GM23338 (cell line): ENCODE measurements at regions not wholly inside any gene's neighbourhood (a gene's known extent, or its start where the extent isn't known, plus 50 kb on each side); places are given as distances from the start of the nearest gene placed in this dataset.

Experiments
- ATAC-seq: fragments of 200-7000 bp; cut with Tn5 transposase; 3 replicates; pipeline ENCODE4 v1.9.1; 2020
- DNase-seq: peaks from one replicate; pipeline ENCODE4 v3.0.0-alpha.2; 2015; ENCODE audit warnings: low spot score
- H2AFZ ChIP-seq: fragments of 200-600 bp; sonication (generic); 2 replicates; pipeline ENCODE4 v1.8.0; 2016; ENCODE audit warnings: antibody characterized with exemption, mild to moderate bottlenecking, moderate library complexity
- H3F3A ChIP-seq: fragments of 200-600 bp; sonication (generic); replicated peaks from 2 replicates; pipeline ENCODE4 v1.8.0; 2017; ENCODE audit warnings: antibody characterized with exemption, mixed run types, low read depth
- H3K27ac ChIP-seq: fragments of 200-600 bp; sonication (generic); 2 replicates; pipeline ENCODE4 v1.6.1; 2016; ENCODE audit warnings: low read depth
- H3K27me3 ChIP-seq: fragments of 200-600 bp; sonication (generic); 2 replicates; pipeline ENCODE4 v1.8.0; 2016; ENCODE audit warnings: mild to moderate bottlenecking, mixed run types, moderate library complexity; ENCODE audit not compliant: insufficient read depth
- H3K36me3 ChIP-seq: fragments of 200-600 bp; sonication (generic); 2 replicates; pipeline ENCODE4 v1.8.0; 2016; ENCODE audit warnings: mild to moderate bottlenecking; ENCODE audit not compliant: insufficient read depth
- H3K4me1 ChIP-seq: fragments of 200-600 bp; sonication (generic); 2 replicates; pipeline ENCODE4 v1.8.0; 2016; ENCODE audit warnings: mild to moderate bottlenecking, moderate library complexity; ENCODE audit not compliant: insufficient read depth
- H3K4me2 ChIP-seq: fragments of 200-600 bp; sonication (generic); 2 replicates; pipeline ENCODE4 v1.7.1; 2017; ENCODE audit warnings: mixed run types
- H3K4me3 ChIP-seq: fragments of 200-600 bp; sonication (generic); 2 replicates; pipeline ENCODE4 v1.6.1; 2016; ENCODE audit warnings: mixed run types
- H3K79me2 ChIP-seq: fragments of 200-600 bp; sonication (generic); replicated peaks from 2 replicates; pipeline ENCODE4 v1.8.0; 2017; ENCODE audit warnings: mild to moderate bottlenecking; ENCODE audit not compliant: insufficient read depth
- H3K9me2 ChIP-seq: fragments of 200-600 bp; sonication (generic); 2 replicates; pipeline ENCODE4 v1.8.0; 2017; ENCODE audit not compliant: insufficient read depth
- H4K20me1 ChIP-seq: fragments of 200-600 bp; sonication (generic); replicated peaks from 2 replicates; pipeline ENCODE4 v1.8.0; 2017; ENCODE audit warnings: mild to moderate bottlenecking; ENCODE audit not compliant: insufficient read depth
- H3K27ac Mint-ChIP-seq: 2 replicates; pipeline ENCODE4 v1.8.0; 2020; ENCODE audit warnings: inconsistent platforms, mild to moderate bottlenecking, moderate library complexity, mixed read lengths
- H3K27me3 Mint-ChIP-seq: 3 replicates; pipeline ENCODE4 v1.8.0; 2022; ENCODE audit warnings: low read depth, mild to moderate bottlenecking, moderate library complexity, mixed read lengths, inconsistent platforms; ENCODE audit not compliant: insufficient read depth, poor library complexity
- H3K36me3 Mint-ChIP-seq: 3 replicates; pipeline ENCODE4 v1.8.0; 2021; ENCODE audit warnings: low read depth, mild to moderate bottlenecking, inconsistent platforms, moderate library complexity, mixed read lengths
- H3K4me1 Mint-ChIP-seq: 3 replicates; pipeline ENCODE4 v1.8.0; 2020; ENCODE audit warnings: mild to moderate bottlenecking, inconsistent platforms, mixed read lengths
- H3K4me3 Mint-ChIP-seq: 3 replicates; pipeline ENCODE4 v1.8.0; 2021; ENCODE audit warnings: moderate library complexity, mild to moderate bottlenecking, inconsistent platforms, mixed read lengths
- H3K9me3 Mint-ChIP-seq: 3 replicates; pipeline ENCODE4 v1.8.0; 2020; ENCODE audit warnings: moderate library complexity, mild to moderate bottlenecking, inconsistent platforms, mixed read lengths
- CREB1 ChIP-seq: fragments of 250-450 bp; sonication (Bioruptor Pico); IDR thresholded peaks from 2 replicates; pipeline ENCODE4 v1.5.0; 2020; ENCODE audit warnings: low read depth, mild to moderate bottlenecking, moderate library complexity
- EZH2 ChIP-seq: fragments of 200-600 bp; sonication (generic); IDR thresholded peaks from one replicate; pipeline ENCODE4 v1.8.0; 2017; ENCODE audit warnings: antibody characterized with exemption, mild to moderate bottlenecking, low read depth; ENCODE audit not compliant: unreplicated experiment
- EZH2phosphoT487 ChIP-seq: fragments of 200-600 bp; sonication (generic); IDR thresholded peaks from one replicate; pipeline ENCODE4 v1.8.1; 2018; ENCODE audit warnings: antibody characterized with exemption; ENCODE audit not compliant: unreplicated experiment
- JUNB ChIP-seq: IDR thresholded peaks from one replicate; pipeline ENCODE4 v1.6.1; 2016; ENCODE audit warnings: antibody characterized with exemption; ENCODE audit not compliant: unreplicated experiment
- NANOG ChIP-seq: IDR thresholded peaks from 2 replicates; pipeline ENCODE4 v1.6.1; 2016; ENCODE audit warnings: antibody characterized with exemption, borderline replicate concordance
- POLR2AphosphoS5 ChIP-seq: IDR thresholded peaks from 2 replicates; pipeline ENCODE4 v1.6.1; 2016; ENCODE audit warnings: antibody characterized with exemption, low read depth
- STAT1 ChIP-seq: IDR thresholded peaks from one replicate; pipeline ENCODE4 v1.6.1; 2016; ENCODE audit warnings: antibody characterized with exemption; ENCODE audit not compliant: unreplicated experiment
- ZNF114 ChIP-seq: fragments of 250-450 bp; sonication (Bioruptor Pico); IDR thresholded peaks from 2 replicates; pipeline ENCODE4 v1.5.0; 2020; ENCODE audit warnings: mild to moderate bottlenecking, moderate library complexity
- ZNF331 ChIP-seq: fragments of 250-450 bp; sonication (Bioruptor Pico); IDR thresholded peaks from 2 replicates; pipeline ENCODE4 v1.5.0; 2020; ENCODE audit warnings: low read depth, mild to moderate bottlenecking, moderate library complexity
- TF ChIP-seq, protein P1 (sequence below), 2 experiments: fragments of 200-600 bp in 1 of 2; sonication (generic) in 1 of 2; conservative IDR thresholded peaks; 2 replicates each; pipeline versions ENCODE4 v1.5.1 to v1.6.1; 2016 to 2017; ENCODE audit warnings: antibody characterized with exemption in 2 of 2, low read depth in 2 of 2, mild to moderate bottlenecking in 2 of 2, moderate library complexity in 1 of 2
- TF ChIP-seq, protein P2 (sequence below): IDR thresholded peaks from 2 replicates; pipeline ENCODE4 v1.6.1; 2016; ENCODE audit warnings: antibody characterized with exemption
- TF ChIP-seq, protein P3 (sequence below): IDR thresholded peaks from one replicate; pipeline ENCODE4 v1.6.1; 2018; ENCODE audit warnings: antibody characterized with exemption; ENCODE audit not compliant: unreplicated experiment
- TF ChIP-seq, protein P4 (sequence below): fragments of 250-450 bp; sonication (Bioruptor Pico); IDR thresholded peaks from 2 replicates; pipeline ENCODE4 v1.5.0; 2020; ENCODE audit warnings: mild to moderate bottlenecking, moderate library complexity

DNA sequence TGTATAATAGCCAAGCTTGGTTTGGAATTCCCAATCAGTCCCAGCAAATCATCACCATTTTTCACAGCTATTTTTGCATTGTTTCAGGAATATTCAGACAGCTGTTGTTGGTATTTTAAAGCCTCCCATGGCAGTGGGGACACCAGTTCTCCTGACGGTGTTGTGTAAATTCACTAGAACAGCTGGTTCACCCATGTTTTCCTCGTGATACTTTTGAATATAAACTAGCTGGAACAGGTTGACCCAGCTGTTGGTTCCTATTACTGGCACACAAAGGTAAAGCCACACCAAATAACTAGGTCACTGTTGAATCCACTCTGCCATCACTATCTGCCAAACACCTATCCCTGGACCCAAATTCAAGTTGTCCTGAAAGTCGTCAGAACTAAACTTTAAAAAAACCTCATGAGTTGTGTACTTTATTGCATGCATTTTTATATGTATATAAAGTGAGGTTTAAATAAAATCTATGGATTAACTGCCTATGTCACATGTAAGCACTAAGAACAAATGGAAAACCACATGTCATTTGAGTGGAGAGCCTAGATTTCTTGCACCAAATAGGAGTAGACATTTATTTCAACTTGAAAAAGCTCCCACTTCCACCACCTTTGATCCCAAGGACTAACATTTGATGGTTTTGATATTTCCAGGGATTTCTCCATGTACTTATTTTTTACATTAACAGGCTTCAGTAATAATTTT, 121.9 kb upstream of the PIK3R1 start:
- peaks cover 3% of the 10 kb centered on the region; the same call in 1 of the 2 replicates for H3K9me2 ChIP-seq
- Mint-ChIP-seq H3K27me3 (peaks cover 4% of the 10 kb centered on the region), H3K4me1 (no peaks in the 10 kb centered on the region), H3K9me3 (peaks cover 8% of the 10 kb centered on the region; the same call in 2 of the 3 replicates), H3K36me3 (no peaks in the 10 kb centered on the region), H3K27ac (no peak overlapping the region), H3K4me3 (no peak overlapping the region)
- no peaks in the 10 kb centered on the region for H3K4me1 ChIP-seq
- no peak overlapping the region for H3K4me2 ChIP-seq
- TF ChIP-seq EZH2: no peak
- TF ChIP-seq, protein P1, sequence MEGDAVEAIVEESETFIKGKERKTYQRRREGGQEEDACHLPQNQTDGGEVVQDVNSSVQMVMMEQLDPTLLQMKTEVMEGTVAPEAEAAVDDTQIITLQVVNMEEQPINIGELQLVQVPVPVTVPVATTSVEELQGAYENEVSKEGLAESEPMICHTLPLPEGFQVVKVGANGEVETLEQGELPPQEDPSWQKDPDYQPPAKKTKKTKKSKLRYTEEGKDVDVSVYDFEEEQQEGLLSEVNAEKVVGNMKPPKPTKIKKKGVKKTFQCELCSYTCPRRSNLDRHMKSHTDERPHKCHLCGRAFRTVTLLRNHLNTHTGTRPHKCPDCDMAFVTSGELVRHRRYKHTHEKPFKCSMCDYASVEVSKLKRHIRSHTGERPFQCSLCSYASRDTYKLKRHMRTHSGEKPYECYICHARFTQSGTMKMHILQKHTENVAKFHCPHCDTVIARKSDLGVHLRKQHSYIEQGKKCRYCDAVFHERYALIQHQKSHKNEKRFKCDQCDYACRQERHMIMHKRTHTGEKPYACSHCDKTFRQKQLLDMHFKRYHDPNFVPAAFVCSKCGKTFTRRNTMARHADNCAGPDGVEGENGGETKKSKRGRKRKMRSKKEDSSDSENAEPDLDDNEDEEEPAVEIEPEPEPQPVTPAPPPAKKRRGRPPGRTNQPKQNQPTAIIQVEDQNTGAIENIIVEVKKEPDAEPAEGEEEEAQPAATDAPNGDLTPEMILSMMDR (conservative IDR thresholded peaks at IDR 0.05; ENCODE audit: low read depth in 2 of 2): no peak
- TF ChIP-seq ZNF331 (CRISPR knock-in tag): no peak
- TF ChIP-seq JUNB: no peak
- no peak for TF ChIP-seq POLR2AphosphoS5
- TF ChIP-seq STAT1: no peak
- no peak for TF ChIP-seq ZNF114 (CRISPR knock-in tag)
- no peak for TF ChIP-seq NANOG
- TF ChIP-seq CREB1 (CRISPR knock-in tag): no peak
- TF ChIP-seq, protein P2, sequence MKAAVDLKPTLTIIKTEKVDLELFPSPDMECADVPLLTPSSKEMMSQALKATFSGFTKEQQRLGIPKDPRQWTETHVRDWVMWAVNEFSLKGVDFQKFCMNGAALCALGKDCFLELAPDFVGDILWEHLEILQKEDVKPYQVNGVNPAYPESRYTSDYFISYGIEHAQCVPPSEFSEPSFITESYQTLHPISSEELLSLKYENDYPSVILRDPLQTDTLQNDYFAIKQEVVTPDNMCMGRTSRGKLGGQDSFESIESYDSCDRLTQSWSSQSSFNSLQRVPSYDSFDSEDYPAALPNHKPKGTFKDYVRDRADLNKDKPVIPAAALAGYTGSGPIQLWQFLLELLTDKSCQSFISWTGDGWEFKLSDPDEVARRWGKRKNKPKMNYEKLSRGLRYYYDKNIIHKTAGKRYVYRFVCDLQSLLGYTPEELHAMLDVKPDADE: no peak
- TF ChIP-seq, protein P3, sequence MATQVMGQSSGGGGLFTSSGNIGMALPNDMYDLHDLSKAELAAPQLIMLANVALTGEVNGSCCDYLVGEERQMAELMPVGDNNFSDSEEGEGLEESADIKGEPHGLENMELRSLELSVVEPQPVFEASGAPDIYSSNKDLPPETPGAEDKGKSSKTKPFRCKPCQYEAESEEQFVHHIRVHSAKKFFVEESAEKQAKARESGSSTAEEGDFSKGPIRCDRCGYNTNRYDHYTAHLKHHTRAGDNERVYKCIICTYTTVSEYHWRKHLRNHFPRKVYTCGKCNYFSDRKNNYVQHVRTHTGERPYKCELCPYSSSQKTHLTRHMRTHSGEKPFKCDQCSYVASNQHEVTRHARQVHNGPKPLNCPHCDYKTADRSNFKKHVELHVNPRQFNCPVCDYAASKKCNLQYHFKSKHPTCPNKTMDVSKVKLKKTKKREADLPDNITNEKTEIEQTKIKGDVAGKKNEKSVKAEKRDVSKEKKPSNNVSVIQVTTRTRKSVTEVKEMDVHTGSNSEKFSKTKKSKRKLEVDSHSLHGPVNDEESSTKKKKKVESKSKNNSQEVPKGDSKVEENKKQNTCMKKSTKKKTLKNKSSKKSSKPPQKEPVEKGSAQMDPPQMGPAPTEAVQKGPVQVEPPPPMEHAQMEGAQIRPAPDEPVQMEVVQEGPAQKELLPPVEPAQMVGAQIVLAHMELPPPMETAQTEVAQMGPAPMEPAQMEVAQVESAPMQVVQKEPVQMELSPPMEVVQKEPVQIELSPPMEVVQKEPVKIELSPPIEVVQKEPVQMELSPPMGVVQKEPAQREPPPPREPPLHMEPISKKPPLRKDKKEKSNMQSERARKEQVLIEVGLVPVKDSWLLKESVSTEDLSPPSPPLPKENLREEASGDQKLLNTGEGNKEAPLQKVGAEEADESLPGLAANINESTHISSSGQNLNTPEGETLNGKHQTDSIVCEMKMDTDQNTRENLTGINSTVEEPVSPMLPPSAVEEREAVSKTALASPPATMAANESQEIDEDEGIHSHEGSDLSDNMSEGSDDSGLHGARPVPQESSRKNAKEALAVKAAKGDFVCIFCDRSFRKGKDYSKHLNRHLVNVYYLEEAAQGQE: no peak
- no peak for TF ChIP-seq EZH2phosphoT487
- TF ChIP-seq, protein P4, sequence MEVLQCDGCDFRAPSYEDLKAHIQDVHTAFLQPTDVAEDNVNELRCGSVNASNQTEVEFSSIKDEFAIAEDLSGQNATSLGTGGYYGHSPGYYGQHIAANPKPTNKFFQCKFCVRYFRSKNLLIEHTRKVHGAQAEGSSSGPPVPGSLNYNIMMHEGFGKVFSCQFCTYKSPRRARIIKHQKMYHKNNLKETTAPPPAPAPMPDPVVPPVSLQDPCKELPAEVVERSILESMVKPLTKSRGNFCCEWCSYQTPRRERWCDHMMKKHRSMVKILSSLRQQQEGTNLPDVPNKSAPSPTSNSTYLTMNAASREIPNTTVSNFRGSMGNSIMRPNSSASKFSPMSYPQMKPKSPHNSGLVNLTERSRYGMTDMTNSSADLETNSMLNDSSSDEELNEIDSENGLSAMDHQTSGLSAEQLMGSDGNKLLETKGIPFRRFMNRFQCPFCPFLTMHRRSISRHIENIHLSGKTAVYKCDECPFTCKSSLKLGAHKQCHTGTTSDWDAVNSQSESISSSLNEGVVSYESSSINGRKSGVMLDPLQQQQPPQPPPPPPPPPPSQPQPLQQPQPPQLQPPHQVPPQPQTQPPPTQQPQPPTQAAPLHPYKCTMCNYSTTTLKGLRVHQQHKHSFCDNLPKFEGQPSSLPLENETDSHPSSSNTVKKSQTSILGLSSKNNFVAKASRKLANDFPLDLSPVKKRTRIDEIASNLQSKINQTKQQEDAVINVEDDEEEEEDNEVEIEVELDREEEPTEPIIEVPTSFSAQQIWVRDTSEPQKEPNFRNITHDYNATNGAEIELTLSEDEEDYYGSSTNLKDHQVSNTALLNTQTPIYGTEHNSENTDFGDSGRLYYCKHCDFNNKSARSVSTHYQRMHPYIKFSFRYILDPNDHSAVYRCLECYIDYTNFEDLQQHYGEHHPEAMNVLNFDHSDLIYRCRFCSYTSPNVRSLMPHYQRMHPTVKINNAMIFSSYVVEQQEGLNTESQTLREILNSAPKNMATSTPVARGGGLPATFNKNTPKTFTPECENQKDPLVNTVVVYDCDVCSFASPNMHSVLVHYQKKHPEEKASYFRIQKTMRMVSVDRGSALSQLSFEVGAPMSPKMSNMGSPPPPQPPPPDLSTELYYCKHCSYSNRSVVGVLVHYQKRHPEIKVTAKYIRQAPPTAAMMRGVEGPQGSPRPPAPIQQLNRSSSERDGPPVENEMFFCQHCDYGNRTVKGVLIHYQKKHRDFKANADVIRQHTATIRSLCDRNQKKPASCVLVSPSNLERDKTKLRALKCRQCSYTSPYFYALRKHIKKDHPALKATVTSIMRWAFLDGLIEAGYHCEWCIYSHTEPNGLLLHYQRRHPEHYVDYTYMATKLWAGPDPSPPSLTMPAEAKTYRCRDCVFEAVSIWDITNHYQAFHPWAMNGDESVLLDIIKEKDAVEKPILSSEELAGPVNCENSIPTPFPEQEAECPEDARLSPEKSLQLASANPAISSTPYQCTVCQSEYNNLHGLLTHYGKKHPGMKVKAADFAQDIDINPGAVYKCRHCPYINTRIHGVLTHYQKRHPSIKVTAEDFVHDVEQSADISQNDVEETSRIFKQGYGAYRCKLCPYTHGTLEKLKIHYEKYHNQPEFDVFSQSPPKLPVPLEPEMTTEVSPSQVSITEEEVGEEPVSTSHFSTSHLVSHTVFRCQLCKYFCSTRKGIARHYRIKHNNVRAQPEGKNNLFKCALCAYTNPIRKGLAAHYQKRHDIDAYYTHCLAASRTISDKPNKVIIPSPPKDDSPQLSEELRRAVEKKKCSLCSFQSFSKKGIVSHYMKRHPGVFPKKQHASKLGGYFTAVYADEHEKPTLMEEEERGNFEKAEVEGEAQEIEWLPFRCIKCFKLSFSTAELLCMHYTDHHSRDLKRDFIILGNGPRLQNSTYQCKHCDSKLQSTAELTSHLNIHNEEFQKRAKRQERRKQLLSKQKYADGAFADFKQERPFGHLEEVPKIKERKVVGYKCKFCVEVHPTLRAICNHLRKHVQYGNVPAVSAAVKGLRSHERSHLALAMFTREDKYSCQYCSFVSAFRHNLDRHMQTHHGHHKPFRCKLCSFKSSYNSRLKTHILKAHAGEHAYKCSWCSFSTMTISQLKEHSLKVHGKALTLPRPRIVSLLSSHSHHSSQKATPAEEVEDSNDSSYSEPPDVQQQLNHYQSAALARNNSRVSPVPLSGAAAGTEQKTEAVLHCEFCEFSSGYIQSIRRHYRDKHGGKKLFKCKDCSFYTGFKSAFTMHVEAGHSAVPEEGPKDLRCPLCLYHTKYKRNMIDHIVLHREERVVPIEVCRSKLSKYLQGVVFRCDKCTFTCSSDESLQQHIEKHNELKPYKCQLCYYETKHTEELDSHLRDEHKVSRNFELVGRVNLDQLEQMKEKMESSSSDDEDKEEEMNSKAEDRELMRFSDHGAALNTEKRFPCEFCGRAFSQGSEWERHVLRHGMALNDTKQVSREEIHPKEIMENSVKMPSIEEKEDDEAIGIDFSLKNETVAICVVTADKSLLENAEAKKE: no peak
- H3K79me2 ChIP-seq: no peaks in the 10 kb centered on the region
- no peak overlapping the region for H2AFZ ChIP-seq
- H4K20me1 ChIP-seq: no peaks in the 10 kb centered on the region
- H3K36me3 ChIP-seq: no peaks in the 10 kb centered on the region
- ATAC-seq (no peak), DNase-seq (no peak)
- no peak overlapping the region for H3K27ac ChIP-seq
- H3K4me3 ChIP-seq: no peak overlapping the region
- H3F3A ChIP-seq: no peaks in the 10 kb centered on the region
- H3K27me3 ChIP-seq: no peaks in the 10 kb centered on the region
